Stomach (tissue), 8 donors: ENCODE measurements at regions not wholly inside any gene's neighbourhood (a gene's known extent, or its start where the extent isn't known, plus 50 kb on each side); places are given as distances from the start of the nearest gene placed in this dataset.

Source experiments
- DNase-seq, 2 donors: peaks; one replicate each; pipeline versions ENCODE4 v3.0.0 to v3.0.0-alpha.2; 2013 to 2019
- H3K27ac ChIP-seq, 5 donors: fragments of 200-600 bp in 4 of 5; sonication (generic) in 4 of 5; one replicate each; pipeline ENCODE4 v1.5.1; 2013 to 2019; ENCODE audit warnings: mild to moderate bottlenecking in 1 of 5, moderate library complexity in 1 of 5
- H3K27me3 ChIP-seq, 3 donors: fragments of 200-600 bp; sonication (generic); one replicate each; pipeline ENCODE4 v1.5.1; 2017 to 2019; ENCODE audit warnings: mixed run types in 1 of 3
- H3K36me3 ChIP-seq, 4 donors: fragments of 200-600 bp; sonication (generic); 1 replicate in 3 of 4; 2 replicates in 1 of 4; pipeline ENCODE4 v1.5.1; 2016 to 2019
- H3K4me1 ChIP-seq, 4 donors: fragments of 200-600 bp; sonication (generic); one replicate each; pipeline ENCODE4 v1.5.1; 2016 to 2019
- H3K4me3 ChIP-seq, 4 donors: fragments of 200-600 bp; sonication (generic) in 3 of 4; one replicate each; pipeline ENCODE4 v1.5.1; 2016 to 2019; ENCODE audit warnings: mild to moderate bottlenecking in 1 of 4
- H3K9me3 ChIP-seq, 4 donors: fragments of 200-600 bp; sonication (generic); one replicate each; pipeline ENCODE4 v1.5.1; 2016 to 2019
- CTCF ChIP-seq, 7 experiments: fragments of 450-650 bp in 4 of 7; fragments of 200-600 bp in 3 of 7; sonication (generic) in 3 of 7; IDR thresholded peaks; one replicate each; pipeline ENCODE4 v1.5.1; 2016 to 2019; ENCODE audit warnings: antibody characterized with exemption in 7 of 7, control low read depth in 2 of 7, mild to moderate bottlenecking in 1 of 7
- EP300 ChIP-seq: sonication (generic); formaldehyde crosslinking; IDR thresholded peaks from one replicate; pipeline ENCODE4 v1.6.1; 2017; ENCODE audit warnings: antibody characterized with exemption
- POLR2A ChIP-seq, 4 donors: fragments of 450-650 bp; IDR thresholded peaks; one replicate each; pipeline ENCODE4 v1.6.1; 2016; ENCODE audit warnings: antibody characterized with exemption in 4 of 4, control low read depth in 2 of 4, mild to moderate bottlenecking in 1 of 4, moderate library complexity in 1 of 4
- POLR2AphosphoS5 ChIP-seq, 3 donors: sonication (generic); formaldehyde crosslinking; IDR thresholded peaks; one replicate each; pipeline ENCODE4 v1.6.1; 2016; ENCODE audit warnings: antibody characterized with exemption in 3 of 3
- WGBS, 5 donors: extraction: QIAGEN DNeasy Blood & Tissue Kit in 3 of 5; methylation state at CpG; one replicate each; pipeline versions ENCODE4 v1.1.5 to v1.1.7; 2013 to 2018; 5-methylcytosine and 5-hydroxymethylcytosine counted together
- intact Hi-C: fragments of 100-400 bp; cut with DNase I; formaldehyde crosslinking; loops from one replicate; pipeline ENCODE4 v1.15.1; 2023; ENCODE audit warnings: low total_unique reads
- donor health status: healthy with polysubstance abuse.
- donor health status: Bipolar disorder and iron deficiency.
- donor health status: healthy.

- Histone ChIP-seq H3K36me3 (no peaks in the 10 kb centered on the region), H3K9me3 (no peaks in the 10 kb centered on the region), H3K4me1 (no peaks in the 10 kb centered on the region), H3K27me3 (peaks cover 0 to 8% (median 0%) of the 10 kb centered on the region in 3 donors), H3K27ac (no peak overlapping the region), H3K4me3 (no peak overlapping the region)
- WGBS, 5 donors = 15 to 66% (median 33%) methylated on average over 4 of the region's 4 CpGs
- intact Hi-C loops = no loop called here
- TF ChIP-seq CTCF (IDR thresholded peaks at IDR 0.05) = no peak
- TF ChIP-seq POLR2AphosphoS5 (IDR thresholded peaks at IDR 0.05) = no peak
- TF ChIP-seq POLR2A (IDR thresholded peaks at IDR 0.05) = no peak
- no peak for TF ChIP-seq EP300
- DNase-seq = peak in 1 of 2 donors; percentile 50
Measured at GRCh38 chr2:235142601-235143000, 190.8 kb downstream of the SH3BP4 start.

DNA sequence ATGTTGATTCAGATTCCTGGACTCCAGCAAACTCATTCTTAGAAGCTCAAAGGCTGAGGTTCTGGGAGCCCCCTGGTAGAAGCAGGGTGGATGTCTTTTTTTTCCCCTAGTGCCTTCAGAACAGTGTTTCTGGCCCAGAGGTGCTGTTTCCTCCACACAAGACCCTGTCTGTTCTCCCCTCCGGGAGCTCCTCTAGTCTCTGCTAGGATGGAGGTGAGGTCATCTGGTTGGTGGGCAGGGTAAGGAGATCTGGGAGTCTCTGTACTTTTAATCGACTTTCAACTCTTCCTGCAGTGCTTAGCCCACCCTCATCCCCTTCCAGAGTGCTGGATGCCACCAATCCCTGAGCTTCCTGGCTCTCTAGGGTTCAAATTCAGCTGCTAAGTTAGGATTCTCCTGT is 192.0 kb downstream of the SH3BP4 start:
- Histone ChIP-seq H3K27ac (no peak overlapping the region), H3K36me3 (no peaks in the 10 kb centered on the region), H3K9me3 (no peaks in the 10 kb centered on the region), H3K27me3 (peaks cover 0 to 10% (median 0%) of the 10 kb centered on the region in 3 donors), H3K4me1 (no peaks in the 10 kb centered on the region), H3K4me3 (no peak overlapping the region)
- DNase-seq = no peak
- TF ChIP-seq EP300 = no peak
- no peak for TF ChIP-seq POLR2AphosphoS5 (IDR thresholded peaks at IDR 0.05)
- no peak for TF ChIP-seq POLR2A (IDR thresholded peaks at IDR 0.05)
- no peak for TF ChIP-seq CTCF (IDR thresholded peaks at IDR 0.05)
- WGBS, 5 donors = 59 to 75% (median 69%) methylated on average over 2 of the region's 2 CpGs
- intact Hi-C loops = no loop called here

DNA sequence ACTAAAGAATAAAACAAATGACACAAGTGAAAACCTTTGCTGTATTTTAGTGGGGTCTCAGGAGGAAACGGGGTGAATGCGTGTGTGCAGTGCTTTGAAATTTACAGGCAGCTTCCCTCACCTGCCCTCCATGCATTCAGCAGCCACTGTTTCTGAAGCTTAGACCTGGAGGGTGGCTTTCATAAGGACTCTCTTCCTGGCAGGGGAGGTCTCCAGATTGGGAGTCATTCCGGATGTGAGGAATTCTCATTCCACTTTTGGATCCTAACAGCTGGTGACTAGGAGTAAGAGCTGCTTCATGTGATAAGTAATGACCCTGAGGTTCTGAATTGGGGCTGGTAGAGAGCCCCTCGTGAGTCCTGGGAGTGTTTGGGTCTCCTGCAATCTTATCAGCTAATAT is 192.5 kb downstream of the SH3BP4 start:
- DNase-seq = no peak
- Histone ChIP-seq H3K27ac (no peak overlapping the region), H3K9me3 (no peaks in the 10 kb centered on the region), H3K27me3 (peaks cover 0 to 13% (median 0%) of the 10 kb centered on the region in 3 donors), H3K36me3 (no peaks in the 10 kb centered on the region), H3K4me1 (no peaks in the 10 kb centered on the region), H3K4me3 (no peak overlapping the region)
- 58 to 70% (median 67%) methylated on average over 4 of the region's 4 CpGs for WGBS, 5 donors
- TF ChIP-seq CTCF (IDR thresholded peaks at IDR 0.05) (no peak), POLR2A (IDR thresholded peaks at IDR 0.05) (no peak), POLR2AphosphoS5 (IDR thresholded peaks at IDR 0.05) (no peak), EP300 (no peak)
- intact Hi-C loops = no loop called here

GRCh38 chr2:235146206-235146605 is 194.4 kb downstream of the SH3BP4 start:
- DNase-seq = no peak
- intact Hi-C loops = no loop called here
- peaks cover 0 to 17% (median 0%) of the 10 kb centered on the region in 3 donors for H3K27me3 ChIP-seq
- 44 to 58% (median 50%) methylated on average over 1 of the region's 1 CpG for WGBS, 5 donors
- H3K4me1 ChIP-seq = no peaks in the 10 kb centered on the region
- no peaks in the 10 kb centered on the region for H3K9me3 ChIP-seq
- TF ChIP-seq EP300 (no peak), POLR2AphosphoS5 (IDR thresholded peaks at IDR 0.05) (no peak), POLR2A (IDR thresholded peaks at IDR 0.05) (no peak), CTCF (IDR thresholded peaks at IDR 0.05) (no peak)
- no peak overlapping the region for H3K27ac ChIP-seq
- no peak overlapping the region for H3K4me3 ChIP-seq
- H3K36me3 ChIP-seq = no peaks in the 10 kb centered on the region
